COLO668 (cell line): ENCODE measurements at regions not wholly inside any gene's neighbourhood (a gene's known extent, or its start where the extent isn't known, plus 50 kb on each side); places are given as distances from the start of the nearest gene placed in this dataset.
"Not testable (repeated sequence)": the region's sequence is repeated elsewhere in the genome, so short reads cannot be mapped to it uniquely, and the experiment has no call there.

ENCODE experiments used
- DNase-seq: peaks from one replicate; lab custom pipeline; 2025; ENCODE audit not compliant: unreplicated experiment; lab: John Stamatoyannopoulos, UW

DNA sequence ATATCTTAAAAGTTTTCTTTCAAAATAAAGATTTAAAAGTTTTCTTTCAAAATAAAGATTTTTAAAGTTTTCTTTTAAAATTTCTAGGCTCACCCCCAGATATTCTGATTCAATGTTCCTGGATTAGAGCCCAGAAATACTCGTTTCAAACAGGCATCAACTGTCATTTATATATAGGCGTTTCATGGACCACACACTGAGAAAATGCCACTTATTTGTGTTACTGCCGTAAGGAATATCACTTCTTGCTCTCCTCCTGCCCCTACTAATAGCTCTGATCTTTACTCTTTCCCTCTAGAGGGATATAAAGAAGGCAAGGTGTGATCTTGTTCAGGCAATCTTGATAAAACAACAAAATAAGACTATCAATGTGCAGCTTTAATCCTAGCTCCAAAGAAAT is 1324.1 kb downstream of the CDH8 start:
- DNase-seq: no peak

DNA sequence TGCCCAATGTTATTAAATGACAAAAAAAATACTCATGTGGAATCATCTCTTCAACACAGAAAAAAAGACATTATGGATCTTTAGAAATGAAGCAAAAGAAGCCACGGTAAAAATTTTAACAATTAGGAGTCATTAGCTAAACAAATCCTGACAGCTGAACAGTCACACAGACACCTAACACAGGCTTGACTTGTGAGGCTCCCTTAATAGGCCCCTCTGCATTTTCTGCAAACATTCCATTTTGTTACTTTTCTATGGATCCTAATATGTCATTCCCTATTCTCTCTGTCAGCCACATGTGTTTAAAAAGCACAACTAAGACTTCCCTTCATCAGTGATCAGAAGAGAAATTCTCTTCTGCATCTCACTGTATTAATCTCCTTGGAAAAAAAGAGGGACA is 1331.5 kb downstream of the CDH8 start:
- no peak for DNase-seq

DNA sequence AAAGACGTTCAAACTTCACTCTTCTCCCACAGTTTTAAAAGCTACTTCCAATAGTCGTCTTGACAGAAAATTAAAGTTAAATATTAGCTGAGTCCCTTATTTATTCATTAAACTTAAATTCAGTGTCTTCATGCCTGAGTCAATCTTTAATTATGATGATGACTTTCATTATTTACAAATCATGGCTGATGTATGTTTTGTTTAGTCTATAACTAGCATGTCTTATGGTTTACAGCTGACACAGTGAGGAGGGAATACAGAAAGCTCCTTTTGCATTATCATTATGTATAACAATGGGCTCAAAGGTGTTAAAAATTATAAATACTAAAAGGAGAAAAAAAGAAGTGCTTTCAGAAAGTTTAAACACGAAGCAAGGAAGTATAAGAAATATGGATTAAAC is 1333.1 kb downstream of the CDH8 start:
- DNase-seq: no peak

DNA sequence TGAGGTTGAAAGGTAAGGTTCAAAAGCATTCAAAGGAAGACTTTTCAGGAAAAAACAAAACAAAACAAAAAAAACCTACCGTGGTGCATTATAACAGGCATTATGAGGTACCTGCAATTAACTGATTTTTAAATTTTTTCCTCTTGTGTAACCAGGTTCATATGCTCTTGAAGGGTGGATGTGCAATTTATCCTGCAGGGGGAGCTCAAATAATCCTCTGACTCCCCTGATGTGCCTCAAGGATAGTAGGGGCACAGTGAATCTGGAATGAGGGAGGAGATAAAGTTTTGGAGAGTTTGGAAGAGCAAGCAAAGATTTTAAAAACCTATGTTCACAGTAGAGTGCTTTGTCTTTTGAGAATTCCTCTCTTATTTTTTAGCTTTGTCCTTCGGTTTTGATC is 1349.4 kb downstream of the CDH8 start:
- no peak for DNase-seq

DNA sequence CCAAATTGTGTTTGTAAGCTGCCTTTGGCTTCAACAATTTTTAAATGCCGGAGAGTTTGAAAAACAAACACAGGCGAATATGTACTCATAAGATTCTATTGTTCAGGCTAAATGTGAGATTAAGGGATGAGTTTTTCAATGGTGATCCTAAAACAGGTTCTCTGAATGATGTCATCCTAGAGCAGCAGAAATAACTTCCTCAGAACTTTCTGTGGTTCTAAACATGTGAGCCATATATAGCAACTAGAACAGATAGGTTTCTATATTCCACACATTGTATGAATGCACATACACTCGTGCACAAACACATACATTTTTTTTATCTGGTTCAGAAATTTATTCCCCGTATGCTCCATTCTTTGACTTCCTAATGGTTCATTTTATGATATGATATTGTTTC is 1352.2 kb downstream of the CDH8 start:
- DNase-seq: no peak

DNA sequence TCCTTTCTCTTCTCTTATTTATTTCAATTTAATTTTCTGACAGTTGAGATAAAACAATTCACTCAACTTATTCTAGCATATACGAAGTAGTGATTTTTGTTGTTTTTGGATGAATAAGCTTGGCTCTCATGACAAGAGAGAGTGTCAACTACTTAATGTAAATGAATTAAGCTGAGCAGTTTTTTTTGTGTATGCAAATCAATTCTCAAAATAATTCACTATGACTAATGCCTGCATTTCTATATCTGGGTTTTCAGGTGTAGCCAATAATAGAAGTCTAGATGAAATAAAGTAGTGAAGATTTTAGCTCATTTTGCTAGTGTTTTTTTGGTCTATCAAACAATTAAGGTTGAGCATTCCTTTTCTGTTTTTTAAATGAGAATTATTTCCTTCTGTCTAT is 1354.0 kb downstream of the CDH8 start:
- DNase-seq: no peak

DNA sequence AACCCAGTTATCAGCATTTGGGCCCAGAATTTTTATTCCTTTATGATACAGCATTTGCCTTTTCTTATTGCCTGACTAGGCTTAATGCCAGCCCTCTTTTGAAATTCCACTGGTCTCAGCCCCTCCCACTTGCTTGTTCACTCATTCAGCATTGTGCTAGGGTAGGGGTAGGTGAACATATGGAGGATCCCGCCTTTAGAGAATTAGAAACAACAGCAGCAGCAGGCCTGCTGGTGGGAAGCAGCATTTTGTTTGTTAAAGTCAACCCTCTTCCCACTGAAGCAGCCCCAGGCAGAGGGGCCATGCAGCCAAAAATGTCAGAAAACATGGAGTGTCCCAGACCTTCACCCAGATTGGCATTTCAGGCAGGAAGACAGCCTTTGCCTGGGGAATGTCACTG is 1355.2 kb downstream of the CDH8 start:
- DNase-seq: no peak

DNA sequence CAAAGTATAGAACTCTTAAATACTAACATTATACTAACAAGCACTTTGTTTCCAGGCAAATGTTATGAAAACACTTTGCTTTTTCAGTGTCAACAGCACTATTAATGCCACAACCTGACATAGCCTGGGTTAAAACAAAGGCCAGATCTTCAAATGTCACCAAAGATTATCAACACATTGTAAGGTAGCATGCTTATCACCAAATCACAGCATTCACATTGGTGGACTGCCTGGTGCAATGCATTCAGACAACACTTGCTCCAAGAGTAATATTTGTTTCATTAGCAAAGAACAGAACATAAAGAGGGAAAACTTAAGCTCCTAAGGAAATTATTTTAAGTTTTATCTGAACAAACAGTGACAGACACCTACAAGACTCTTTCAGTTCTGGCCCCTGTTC is 1361.2 kb downstream of the CDH8 start:
- DNase-seq: no peak

DNA sequence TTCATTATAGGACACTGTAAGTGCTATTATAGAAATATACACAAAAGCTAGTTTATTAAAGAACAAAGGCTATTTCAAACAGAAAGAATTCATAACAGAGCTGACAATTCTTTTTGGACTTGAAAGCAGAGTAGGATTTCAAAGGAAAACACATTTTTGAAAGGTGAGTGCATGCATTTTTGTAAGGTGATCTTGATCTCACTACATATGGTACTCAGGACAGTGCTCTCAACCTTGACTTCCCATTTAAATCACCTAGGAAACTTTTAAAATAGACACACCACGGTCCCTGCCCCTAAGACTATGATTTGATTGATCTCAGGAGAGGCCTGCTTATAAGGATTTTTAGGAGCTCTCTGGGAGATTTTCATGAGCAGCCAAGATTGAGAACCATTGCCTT is 1362.0 kb downstream of the CDH8 start:
- DNase-seq: no peak

DNA sequence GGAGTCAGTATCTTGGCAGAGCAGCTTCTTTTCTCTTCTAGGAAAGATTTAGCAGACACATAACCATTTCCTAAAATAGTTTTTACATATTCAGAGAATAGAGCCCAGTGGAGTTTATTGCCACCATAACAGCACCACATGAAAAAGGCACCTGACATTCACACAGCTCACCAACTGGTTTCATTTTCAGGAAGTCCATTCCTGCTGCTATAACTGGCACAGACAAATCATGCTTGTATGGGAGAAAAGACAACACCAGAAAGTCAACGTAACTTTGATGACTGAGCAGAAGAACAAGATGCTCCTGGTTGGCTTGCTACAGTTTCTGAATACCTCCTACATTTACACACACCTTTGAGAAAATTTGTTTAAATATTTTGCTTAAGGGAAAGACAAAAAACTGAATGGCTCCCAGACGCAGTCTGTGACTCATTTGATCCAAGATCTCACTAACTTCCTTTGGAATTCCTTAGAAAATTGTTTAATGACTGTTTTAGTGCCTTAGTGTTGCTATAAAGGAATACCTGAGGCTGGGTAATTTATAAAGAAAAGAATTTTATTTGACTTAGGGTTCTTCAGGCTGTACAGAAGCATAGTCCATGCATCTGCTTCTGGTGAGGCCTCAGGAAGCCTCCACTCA is 1380.6 kb downstream of the CDH8 start:
- DNase-seq: no peak

DNA sequence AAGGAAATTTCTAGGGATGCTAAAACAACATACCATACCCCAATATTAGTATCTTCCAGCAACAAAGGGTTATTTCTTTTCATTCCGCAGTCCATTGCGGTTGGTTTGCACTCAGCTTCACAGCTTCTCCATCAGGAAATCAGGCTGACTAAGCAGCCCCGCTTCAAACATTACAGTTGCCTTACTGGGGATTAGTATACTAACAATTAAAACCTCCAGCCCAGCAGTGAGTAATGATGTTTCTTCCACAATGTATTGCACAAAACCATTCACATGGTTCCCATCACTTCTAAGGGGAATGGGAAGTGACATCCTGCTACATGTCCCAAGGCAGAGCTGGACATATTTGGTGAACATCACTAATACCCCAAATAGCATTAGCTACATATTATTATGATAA is 1384.9 kb downstream of the CDH8 start:
- no peak for DNase-seq

DNA sequence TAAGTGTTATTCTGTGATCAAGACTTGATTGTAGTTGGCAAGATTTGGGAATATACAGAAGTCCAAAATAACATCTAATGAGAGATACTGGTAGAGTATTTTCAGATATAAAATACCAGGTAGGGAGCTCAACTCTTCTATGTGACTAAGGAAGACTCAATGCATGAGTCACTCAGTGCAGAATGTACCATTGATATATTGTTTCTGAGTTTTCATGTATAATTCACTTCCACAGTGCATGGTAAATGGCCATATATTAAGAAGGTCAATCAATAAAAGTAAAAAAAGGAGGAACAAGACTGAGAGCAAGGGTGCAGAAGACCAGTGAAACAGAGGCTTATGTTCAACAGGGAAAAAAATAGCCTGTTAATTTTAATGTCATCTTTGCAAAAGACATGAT is 1387.9 kb downstream of the CDH8 start:
- DNase-seq: no peak

DNA sequence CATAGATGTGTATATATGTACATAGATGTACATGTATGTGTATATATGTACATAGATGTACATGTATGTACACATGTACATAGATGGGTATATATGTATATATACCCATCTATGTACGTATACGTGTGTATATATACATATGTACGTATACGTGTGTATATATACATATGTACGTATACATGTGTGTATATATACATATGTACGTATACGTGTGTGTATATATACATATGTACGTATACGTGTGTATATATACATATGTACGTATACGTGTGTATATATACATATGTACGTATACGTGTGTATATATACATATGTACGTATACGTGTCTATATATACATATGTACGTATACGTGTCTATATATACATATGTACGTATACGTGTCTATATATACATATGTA is 1388.8 kb downstream of the CDH8 start:
- DNase-seq: not testable (repeated sequence)

DNA sequence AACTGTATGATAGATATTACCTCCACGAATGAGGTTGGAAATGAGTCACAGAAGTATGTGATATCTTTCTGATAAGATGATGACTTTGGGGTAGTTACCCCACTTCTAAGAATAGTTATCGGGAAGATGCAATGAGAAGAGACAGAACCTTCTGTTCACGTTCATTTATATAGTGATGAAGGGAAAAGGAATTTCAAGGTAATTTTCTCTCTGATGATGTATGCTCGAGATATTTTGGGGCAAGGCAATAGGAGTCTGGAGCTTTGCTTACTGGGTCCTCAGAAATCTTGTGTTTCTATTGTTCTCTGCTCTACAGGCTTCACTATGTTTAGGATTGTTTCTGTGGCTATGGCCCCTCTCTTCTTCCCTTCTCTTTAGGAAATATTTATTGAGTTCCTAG is 1389.6 kb downstream of the CDH8 start:
- no peak for DNase-seq

DNA sequence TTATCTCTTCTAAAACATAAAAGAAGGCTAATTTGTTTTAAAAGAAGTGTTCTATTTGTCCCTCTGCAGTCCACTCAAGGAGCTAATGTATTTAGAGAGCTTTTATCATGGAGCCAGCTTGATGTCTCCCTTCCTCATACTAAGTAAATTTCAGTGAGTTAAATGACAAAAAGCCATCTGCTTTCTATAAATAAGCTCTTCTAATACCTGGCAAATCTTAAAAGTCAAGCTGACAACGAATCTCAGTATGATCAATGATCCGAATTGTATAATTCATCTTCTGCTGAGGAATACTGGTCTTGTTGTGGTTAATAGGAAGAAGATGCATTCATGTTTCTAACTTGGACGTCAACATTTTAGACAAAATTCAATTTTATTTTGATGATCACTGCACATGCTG is 1390.7 kb downstream of the CDH8 start:
- DNase-seq: no peak

DNA sequence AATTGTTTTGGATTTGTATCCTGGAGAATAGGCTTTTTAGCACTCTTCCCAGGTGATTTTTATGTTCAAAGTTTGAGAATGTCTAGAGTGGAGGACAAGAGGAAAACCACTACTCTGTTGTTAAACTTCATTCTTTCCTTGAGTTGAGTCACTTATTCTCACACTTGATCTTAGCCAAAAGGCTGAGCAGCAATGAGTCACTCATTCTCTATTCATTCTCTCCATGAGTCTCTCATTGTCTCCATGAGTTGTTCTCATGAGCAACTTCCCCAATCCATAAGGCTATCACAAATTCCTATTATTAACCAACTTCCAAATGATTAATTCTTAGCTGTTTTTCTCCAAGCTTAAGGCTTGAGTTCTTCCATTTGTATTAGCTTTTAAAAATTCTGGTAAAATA is 1393.3 kb downstream of the CDH8 start:
- DNase-seq: no peak

DNA sequence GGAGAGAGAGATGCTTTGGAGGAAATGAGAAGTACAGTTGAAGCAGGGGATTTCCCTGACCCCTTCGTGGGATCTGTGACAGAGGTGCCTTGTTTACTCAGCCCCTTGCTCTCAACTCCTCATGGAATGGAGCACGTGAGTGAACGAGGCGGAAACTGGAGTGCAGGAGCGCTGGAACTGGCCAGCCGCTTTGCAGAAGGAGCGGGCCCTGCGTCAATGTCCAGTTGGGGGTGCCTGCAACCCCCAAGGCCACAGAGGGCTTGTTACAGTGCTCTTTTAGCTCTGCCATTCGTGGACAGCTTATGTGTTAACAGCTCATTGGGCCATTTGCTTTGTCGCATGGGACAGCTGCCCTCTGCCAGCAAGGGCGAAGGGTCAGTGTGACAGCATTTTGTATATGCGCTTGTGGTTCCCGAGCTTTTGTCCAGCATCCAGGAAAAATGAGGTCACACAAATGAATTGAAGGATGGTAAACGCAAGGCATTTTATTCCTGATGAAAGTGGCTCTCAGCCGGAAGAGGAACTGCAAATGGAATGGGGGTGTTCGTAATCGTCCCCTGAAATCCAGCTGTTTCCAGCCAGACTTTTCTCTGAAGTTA is 1395.1 kb downstream of the CDH8 start:
- no peak for DNase-seq

DNA sequence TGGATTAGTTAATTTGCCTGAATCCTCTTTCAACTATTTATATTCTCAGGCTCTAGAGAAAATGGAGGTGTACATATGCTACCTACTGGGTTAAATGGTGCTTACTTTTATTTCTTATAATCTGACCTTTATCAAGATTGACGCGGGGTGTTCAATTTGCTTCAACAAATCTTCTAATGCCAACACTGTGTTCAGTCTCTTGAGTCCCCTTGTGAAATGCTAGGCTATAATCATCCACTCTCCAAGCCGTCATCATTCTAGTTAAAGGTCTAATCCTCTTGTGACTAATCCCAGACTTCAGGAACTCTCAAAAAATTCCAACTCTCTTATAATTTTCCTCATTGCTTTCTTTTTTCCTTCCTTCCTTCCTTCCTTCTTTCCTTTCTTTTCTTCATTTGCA is 1396.2 kb downstream of the CDH8 start:
- DNase-seq: no peak

DNA sequence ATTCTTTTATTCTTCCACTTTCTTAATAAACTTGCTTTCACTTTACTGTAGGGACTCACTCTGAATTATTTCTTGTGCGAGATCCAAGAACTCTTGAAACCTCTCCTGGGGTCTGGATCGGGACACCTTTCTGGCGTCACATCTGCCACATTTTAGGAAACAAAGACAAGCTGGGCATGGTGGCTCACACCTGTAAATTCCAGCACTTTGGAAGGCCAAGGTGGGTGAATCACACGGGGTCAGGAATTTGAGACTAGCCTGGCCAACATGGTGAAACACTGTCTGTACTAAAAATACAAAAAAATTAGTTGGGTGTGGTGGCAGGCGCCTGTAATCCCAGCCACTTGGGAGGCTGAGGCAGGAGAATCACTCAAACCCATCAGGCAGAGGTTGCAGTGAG is 1399.6 kb downstream of the CDH8 start:
- DNase-seq: not testable (repeated sequence)

DNA sequence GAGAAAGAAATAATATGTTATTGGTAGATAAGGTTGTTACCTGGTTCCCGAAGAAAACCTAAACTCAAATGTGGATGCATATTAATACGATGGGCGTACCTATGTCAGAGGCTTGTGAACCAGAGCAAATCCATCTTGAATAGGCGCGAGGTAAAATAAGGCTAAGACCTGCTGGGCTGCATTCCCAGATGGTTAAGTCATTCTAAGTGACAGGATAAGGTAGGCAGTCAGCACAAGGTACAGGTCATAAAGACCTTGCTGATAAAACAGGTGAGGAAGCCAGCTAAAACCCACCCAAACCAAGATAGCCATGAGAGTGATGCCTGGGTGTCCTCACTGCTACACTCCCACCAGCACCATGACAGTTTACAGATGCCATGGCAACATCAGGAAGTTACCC is 1400.1 kb downstream of the CDH8 start:
- no peak for DNase-seq

DNA sequence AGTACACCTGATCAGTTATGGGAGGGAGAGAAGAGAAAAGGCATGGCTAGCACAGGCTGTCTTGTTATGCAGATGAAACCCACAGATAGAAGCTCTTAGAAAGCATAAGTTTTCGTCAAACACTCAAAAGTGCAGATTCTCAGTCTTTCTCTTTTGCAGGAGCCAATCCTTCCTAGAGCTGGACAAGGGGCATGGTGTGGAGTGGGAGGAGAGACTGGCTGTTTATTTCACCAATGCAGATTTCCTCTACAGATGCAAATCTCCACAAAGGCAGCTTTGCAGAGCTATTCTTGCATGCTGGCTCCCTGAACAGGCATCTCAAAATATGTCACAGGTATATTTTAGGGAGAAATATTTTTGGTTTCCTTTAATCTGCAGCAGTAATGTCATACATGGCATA is 1400.7 kb downstream of the CDH8 start:
- DNase-seq: no peak

DNA sequence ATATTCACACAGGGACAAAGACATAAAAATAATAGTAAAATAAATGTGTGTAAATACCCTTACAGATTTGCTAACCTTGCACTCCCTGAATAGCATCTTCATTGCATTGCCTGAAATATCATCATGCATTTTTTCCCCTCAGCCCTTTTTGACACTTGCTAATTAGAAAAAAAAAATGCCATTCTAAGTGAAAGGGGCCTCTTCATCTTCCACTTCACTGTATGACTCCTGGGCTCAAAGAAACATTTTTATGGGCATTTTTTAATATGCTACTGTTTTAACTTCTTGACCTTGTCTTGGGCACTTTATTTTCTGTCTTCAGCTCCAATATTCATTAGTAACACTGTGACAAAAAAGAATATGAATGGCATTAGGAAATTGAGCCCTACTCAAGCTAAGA is 1424.4 kb downstream of the CDH8 start:
- DNase-seq: no peak

DNA sequence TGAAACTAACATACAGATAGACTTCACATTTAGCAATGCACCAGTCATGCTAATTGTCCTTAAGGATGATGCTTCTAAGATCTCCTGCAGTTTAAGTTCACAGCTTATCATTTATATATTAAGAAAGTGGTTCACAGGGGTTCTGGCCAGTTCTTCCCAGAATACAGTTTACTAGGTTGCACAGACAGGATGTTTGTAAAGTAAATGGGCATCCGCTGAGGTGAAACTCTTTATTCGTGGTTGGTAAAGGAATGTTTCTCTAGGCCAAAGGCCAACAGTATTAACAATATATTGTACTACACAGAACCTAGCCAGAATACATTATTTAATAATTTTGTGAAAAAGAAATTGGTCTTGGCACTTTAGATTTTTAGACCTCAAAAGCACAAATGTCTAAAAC is 1427.3 kb downstream of the CDH8 start:
- DNase-seq: no peak
